Endothelial cell of umbilical vein (primary cell): ENCODE measurements at regions not wholly inside any gene's neighbourhood (a gene's known extent, or its start where the extent isn't known, plus 50 kb on each side); places are given as distances from the start of the nearest gene placed in this dataset.

ENCODE experiments used
- BruUV-seq: library from RNA; stranded (reverse); fragments of 400-500 nt; replicated peaks from 2 replicates; lab custom pipeline; 2021; lab: Mats Ljungman, UMichigan
- CTCF ChIA-PET: fragments of 300-600, 350-600 bp; sonication (Branson Sonifier 250); formaldehyde crosslinking; loops from one replicate; lab custom pipeline; 2021; ENCODE audit warnings: antibody characterized with exemption, inconsistent platforms; lab: Charles Lee
- POLR2A ChIA-PET: fragments of 300-600, 350-600 bp; sonication (Branson Sonifier 250); formaldehyde crosslinking; loops from one replicate; lab custom pipeline; 2021; ENCODE audit warnings: antibody characterized with exemption, inconsistent platforms; lab: Charles Lee
- DNase-seq: peaks from one replicate; pipeline ENCODE4 v3.0.0-alpha.2; 2011; ENCODE audit warnings: low read depth, low spot score
- FAIRE-seq: peaks from 2 replicates; lab custom pipeline; 2011; peaks lifted over from hg19 to GRCh38; lab: Jason Lieb, UNC
- H2AFZ ChIP-seq: 2 replicates; pipeline ENCODE4 v1.6.0; 2012; ENCODE audit warnings: low read depth, low read length, control low read depth, inconsistent platforms
- H3K27ac ChIP-seq: 2 replicates; pipeline ENCODE4 v1.5.1; 2011; ENCODE audit warnings: low read depth, mild to moderate bottlenecking, control low read depth, low read length, moderate library complexity; ENCODE audit not compliant: insufficient read depth
- H3K27me3 ChIP-seq, 2 experiments: 2 replicates each; pipeline versions ENCODE4 v1.6.0 to v1.6.1; 2011; ENCODE audit warnings: low read length in 2 of 2, mixed read lengths in 1 of 2; ENCODE audit not compliant: control insufficient read depth in 2 of 2, insufficient read depth in 2 of 2
- H3K36me3 ChIP-seq, 2 experiments: 2 replicates in 1 of 2; 3 replicates in 1 of 2; pipeline ENCODE4 v1.5.1; 2011; ENCODE audit warnings: low read length in 2 of 2, mild to moderate bottlenecking in 1 of 2, moderate library complexity in 1 of 2; ENCODE audit not compliant: control insufficient read depth in 2 of 2, insufficient read depth in 2 of 2; ENCODE audit errors: extremely low read depth in 1 of 2
- H3K4me1 ChIP-seq: 3 replicates; pipeline ENCODE4 v1.5.1; 2011; ENCODE audit warnings: mild to moderate bottlenecking, low read length; ENCODE audit not compliant: control insufficient read depth, insufficient read depth; ENCODE audit errors: extremely low read depth
- H3K4me2 ChIP-seq: 2 replicates; pipeline ENCODE4 v1.6.1; 2011; ENCODE audit warnings: low read length, control low read depth, mixed read lengths; ENCODE audit not compliant: insufficient read depth
- H3K4me3 ChIP-seq, 3 experiments: fragments of 200-600 bp in 1 of 3; sonication (generic), shearing (Covaris generic) in 1 of 3; replicated peaks in 1 of 3; 2 replicates each; pipeline ENCODE4 v1.5.1; 2011 to 2016; ENCODE audit warnings: control low read depth in 3 of 3, low read length in 3 of 3, mild to moderate bottlenecking in 2 of 3, inconsistent platforms in 1 of 3, low read depth in 1 of 3, moderate library complexity in 1 of 3; ENCODE audit not compliant: insufficient read depth in 1 of 3
- H3K79me2 ChIP-seq: 2 replicates; pipeline ENCODE4 v1.6.0; 2012; ENCODE audit warnings: low read length, inconsistent platforms; ENCODE audit not compliant: control insufficient read depth, insufficient read depth
- H3K9ac ChIP-seq: replicated peaks from 2 replicates; pipeline ENCODE3; 2011; ENCODE audit warnings: low read length, control low read depth; ENCODE audit not compliant: insufficient read depth; ENCODE audit errors: extremely low read depth
- H3K9me1 ChIP-seq: replicated peaks from 3 replicates; pipeline ENCODE4 v1.6.0; 2011; ENCODE audit warnings: mild to moderate bottlenecking, low read length; ENCODE audit not compliant: control insufficient read depth, insufficient read depth; ENCODE audit errors: extremely low read depth
- H3K9me3 ChIP-seq: replicated peaks from 2 replicates; pipeline ENCODE4 v1.5.1; 2012; ENCODE audit warnings: low read length, inconsistent platforms; ENCODE audit not compliant: control insufficient read depth, insufficient read depth
- H4K20me1 ChIP-seq: replicated peaks from 2 replicates; pipeline ENCODE3; 2011; ENCODE audit warnings: mild to moderate bottlenecking, low read length; ENCODE audit not compliant: control insufficient read depth, insufficient read depth; ENCODE audit errors: extremely low read depth
- CTCF ChIP-seq, 2 donors: IDR thresholded peaks; 1 replicate in 1 of 2; 2 replicates in 1 of 2; pipeline ENCODE4 v1.5.1; 2011; ENCODE audit warnings: low read length in 2 of 2, mild to moderate bottlenecking in 2 of 2, moderate library complexity in 2 of 2, control low read depth in 1 of 2, inconsistent platforms in 1 of 2, low read depth in 1 of 2; ENCODE audit not compliant: insufficient read depth in 1 of 2; ENCODE audit errors: extremely low read depth in 1 of 2
- EZH2 ChIP-seq: IDR thresholded peaks from 2 replicates; pipeline ENCODE4 v1.6.1; 2012; ENCODE audit warnings: borderline replicate concordance, low read depth, mild to moderate bottlenecking, moderate library complexity, low read length, inconsistent platforms; ENCODE audit not compliant: severe bottlenecking
- FOS ChIP-seq: IDR thresholded peaks from 2 replicates; pipeline ENCODE4 v1.6.1; 2011; ENCODE audit warnings: mild to moderate bottlenecking, low read length, moderate library complexity, borderline replicate concordance; ENCODE audit not compliant: insufficient read depth
- GATA2 ChIP-seq: IDR thresholded peaks from 2 replicates; pipeline ENCODE4 v1.7.0; 2011; ENCODE audit warnings: low read depth, mild to moderate bottlenecking, moderate library complexity, mixed read lengths, low read length; ENCODE audit not compliant: insufficient read length, insufficient read depth
- JUN ChIP-seq: IDR thresholded peaks from 2 replicates; pipeline ENCODE4 v1.6.1; 2011; ENCODE audit warnings: borderline replicate concordance, low read depth; ENCODE audit not compliant: insufficient read length, insufficient read depth
- MAX ChIP-seq: IDR thresholded peaks from 2 replicates; pipeline ENCODE4 v1.6.1; 2011; ENCODE audit not compliant: insufficient read depth, insufficient read length
- MYC ChIP-seq: IDR thresholded peaks from one replicate; pipeline ENCODE4 v1.6.1; 2011; ENCODE audit warnings: mild to moderate bottlenecking, low read depth, low read length
- POLR2A ChIP-seq: IDR thresholded peaks from 2 replicates; pipeline ENCODE4 v1.6.1; 2012; ENCODE audit warnings: low read depth, mild to moderate bottlenecking, control low read depth, low read length
- POLR2AphosphoS5 ChIP-seq: IDR thresholded peaks from 2 replicates; pipeline ENCODE4 v1.6.1; 2012; ENCODE audit warnings: low read depth, mild to moderate bottlenecking, control low read depth, low read length, moderate library complexity; ENCODE audit not compliant: insufficient read depth
- dilution Hi-C: fragments of 300-500 bp; cut with MboI; formaldehyde crosslinking; loops from one replicate; pipeline ENCODE4 v1.15.0; 2019; ENCODE audit warnings: low sequenced_read_pairs; ENCODE audit not compliant: extremely low pct_ligation_motif_present
- intact Hi-C: fragments of 100-400 bp; cut with micrococcal nuclease; formaldehyde crosslinking; loops from one replicate; pipeline ENCODE4 v1.10.0; 2022

- intact Hi-C loops (no loop called here), dilution Hi-C loops (no loop called here)
- no peak overlapping the region for H2AFZ ChIP-seq
- no peaks in the 10 kb centered on the region for H3K9me1 ChIP-seq
- H4K20me1 ChIP-seq = no peaks in the 10 kb centered on the region
- no TSS peak for BruUV-seq
- ChIA-PET POLR2A (no interaction called here), CTCF (interaction anchor here (1.1 kb wide), 2 partner anchors 14 to 16 kb away, joined by 3 read pairs; no protein-coding TSS in a partner anchor)
- TF ChIP-seq MYC (no peak), POLR2AphosphoS5 (no peak), FOS (no peak), JUN (no peak), MAX (no peak), CTCF (IDR thresholded peaks at IDR 0.05; ENCODE audit: extremely low read depth in 1 of 2, insufficient read depth in 1 of 2, low read depth in 1 of 2, low read length in 2 of 2) (no peak), POLR2A (no peak), GATA2 (no peak), EZH2 (no peak)
- no peak overlapping the region for H3K27ac ChIP-seq
- H3K9ac ChIP-seq = no peak overlapping the region
- no peaks in the 10 kb centered on the region for H3K36me3 ChIP-seq
- H3K4me1 ChIP-seq = no peaks in the 10 kb centered on the region
- H3K4me2 ChIP-seq = no peak overlapping the region
- DNase-seq = no peak
- no peaks in the 10 kb centered on the region for H3K79me2 ChIP-seq
- no peaks in the 10 kb centered on the region for H3K9me3 ChIP-seq
- H3K4me3 ChIP-seq = no peak overlapping the region
- FAIRE-seq = no peak
- no peaks in the 10 kb centered on the region for H3K27me3 ChIP-seq
Measured at GRCh38 chr12:76244300-76244699, 103.9 kb downstream of the BBS10 start.
